Hepatocyte (in vitro differentiated cells): ENCODE measurements at regions not wholly inside any gene's neighbourhood (a gene's known extent, or its start where the extent isn't known, plus 50 kb on each side); places are given as distances from the start of the nearest gene placed in this dataset.

Experiments used
- DNase-seq: peaks from one replicate; pipeline ENCODE4 v3.0.0-alpha.2; 2016; ENCODE audit warnings: low spot score
- H2AFZ ChIP-seq: fragments of 200-600 bp; sonication (generic); 2 replicates; pipeline ENCODE4 v1.6.0; 2016; ENCODE audit warnings: antibody characterized with exemption, mild to moderate bottlenecking
- H3K27ac ChIP-seq: fragments of 200-600 bp; sonication (generic); 2 replicates; pipeline ENCODE4 v1.5.1; 2016; ENCODE audit warnings: mild to moderate bottlenecking
- H3K27me3 ChIP-seq: fragments of 200-600 bp; sonication (generic); 2 replicates; pipeline ENCODE4 v1.6.1; 2016
- H3K36me3 ChIP-seq: fragments of 200-600 bp; sonication (generic); replicated peaks from 2 replicates; pipeline ENCODE4 v1.5.1; 2016; ENCODE audit warnings: low read depth; ENCODE audit not compliant: insufficient read depth
- H3K4me1 ChIP-seq: fragments of 200-600 bp; sonication (generic); 2 replicates; pipeline ENCODE4 v1.5.1; 2016; ENCODE audit warnings: mild to moderate bottlenecking, moderate library complexity; ENCODE audit not compliant: insufficient read depth
- H3K4me2 ChIP-seq: fragments of 200-600 bp; sonication (generic); 2 replicates; pipeline ENCODE4 v1.6.0; 2016
- H3K4me3 ChIP-seq: fragments of 200-600 bp; sonication (generic); 2 replicates; pipeline ENCODE4 v1.5.1; 2016; ENCODE audit warnings: mild to moderate bottlenecking
- H3K79me2 ChIP-seq: fragments of 200-600 bp; sonication (generic); 2 replicates; pipeline ENCODE4 v1.6.0; 2017; ENCODE audit warnings: mild to moderate bottlenecking
- H3K9me2 ChIP-seq: fragments of 200-600 bp; sonication (generic); replicated peaks from 2 replicates; pipeline ENCODE4 v1.6.0; 2017; ENCODE audit warnings: mild to moderate bottlenecking; ENCODE audit not compliant: insufficient read depth
- H3K9me3 ChIP-seq: fragments of 200-600 bp; sonication (generic); 2 replicates; pipeline ENCODE4 v1.5.1; 2016; ENCODE audit warnings: low read depth, mild to moderate bottlenecking
- H4K20me1 ChIP-seq: fragments of 200-600 bp; sonication (generic); 2 replicates; pipeline ENCODE4 v1.6.0; 2016; ENCODE audit warnings: mild to moderate bottlenecking; ENCODE audit not compliant: insufficient read depth, poor library complexity, severe bottlenecking
- EZH2 ChIP-seq: fragments of 200-600 bp; sonication (generic); IDR thresholded peaks from 2 replicates; pipeline ENCODE4 v1.6.1; 2016; ENCODE audit warnings: antibody characterized with exemption, mild to moderate bottlenecking, borderline replicate concordance
- EZH2phosphoT487 ChIP-seq: fragments of 200-600 bp; sonication (generic); IDR thresholded peaks from one replicate; pipeline ENCODE4 v1.6.1; 2018; ENCODE audit warnings: antibody characterized with exemption, mild to moderate bottlenecking, low read depth, moderate library complexity; ENCODE audit not compliant: unreplicated experiment, severe bottlenecking
- WGBS: methylation state at CpG from one replicate; pipeline ENCODE4 v1.1.6; 2016; ENCODE audit warnings: low lambda C conversion rate; ENCODE audit errors: missing lambda C conversion rate; 5-methylcytosine and 5-hydroxymethylcytosine counted together
- TF ChIP-seq, protein P1 (sequence below): fragments of 200-600 bp; sonication (generic); IDR thresholded peaks from 2 replicates; pipeline ENCODE4 v1.5.1; 2016; ENCODE audit warnings: antibody characterized with exemption, mild to moderate bottlenecking; ENCODE audit not compliant: poor library complexity

DNA sequence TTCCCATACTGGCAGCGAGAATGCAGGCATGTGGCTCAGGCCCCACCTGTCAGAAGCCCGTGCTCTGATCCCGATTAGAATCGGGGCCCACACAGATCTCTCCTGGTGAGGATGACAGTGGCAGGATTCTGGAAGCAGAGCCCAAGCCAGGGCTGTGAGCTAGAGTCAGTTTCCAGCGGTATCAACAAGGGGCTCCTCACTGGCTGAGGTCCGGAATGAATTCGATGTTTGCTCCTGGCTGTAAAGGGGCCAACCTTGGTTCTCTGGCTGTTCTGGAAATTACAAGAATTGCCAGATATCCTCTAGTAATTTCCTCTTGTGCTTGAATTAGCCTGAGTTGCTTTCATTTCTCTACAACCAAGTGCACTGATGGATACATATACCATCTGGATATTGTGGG, 129.1 kb upstream of the SPRY4 start:
- Histone ChIP-seq H4K20me1 (no peaks in the 10 kb centered on the region), H3K27ac (no peak overlapping the region), H3K9me2 (no peaks in the 10 kb centered on the region), H3K79me2 (no peaks in the 10 kb centered on the region), H3K36me3 (no peaks in the 10 kb centered on the region), H3K9me3 (no peaks in the 10 kb centered on the region), H3K27me3 (no peaks in the 10 kb centered on the region), H2AFZ (no peak overlapping the region), H3K4me2 (no peak overlapping the region), H3K4me3 (no peak overlapping the region), H3K4me1 (no peaks in the 10 kb centered on the region)
- 76% methylated on average over 7 of the region's 7 CpGs for WGBS
- TF ChIP-seq EZH2 (no peak), EZH2phosphoT487 (no peak)
- TF ChIP-seq, protein P1, sequence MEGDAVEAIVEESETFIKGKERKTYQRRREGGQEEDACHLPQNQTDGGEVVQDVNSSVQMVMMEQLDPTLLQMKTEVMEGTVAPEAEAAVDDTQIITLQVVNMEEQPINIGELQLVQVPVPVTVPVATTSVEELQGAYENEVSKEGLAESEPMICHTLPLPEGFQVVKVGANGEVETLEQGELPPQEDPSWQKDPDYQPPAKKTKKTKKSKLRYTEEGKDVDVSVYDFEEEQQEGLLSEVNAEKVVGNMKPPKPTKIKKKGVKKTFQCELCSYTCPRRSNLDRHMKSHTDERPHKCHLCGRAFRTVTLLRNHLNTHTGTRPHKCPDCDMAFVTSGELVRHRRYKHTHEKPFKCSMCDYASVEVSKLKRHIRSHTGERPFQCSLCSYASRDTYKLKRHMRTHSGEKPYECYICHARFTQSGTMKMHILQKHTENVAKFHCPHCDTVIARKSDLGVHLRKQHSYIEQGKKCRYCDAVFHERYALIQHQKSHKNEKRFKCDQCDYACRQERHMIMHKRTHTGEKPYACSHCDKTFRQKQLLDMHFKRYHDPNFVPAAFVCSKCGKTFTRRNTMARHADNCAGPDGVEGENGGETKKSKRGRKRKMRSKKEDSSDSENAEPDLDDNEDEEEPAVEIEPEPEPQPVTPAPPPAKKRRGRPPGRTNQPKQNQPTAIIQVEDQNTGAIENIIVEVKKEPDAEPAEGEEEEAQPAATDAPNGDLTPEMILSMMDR, result no peak
- DNase-seq, result no peak

DNA sequence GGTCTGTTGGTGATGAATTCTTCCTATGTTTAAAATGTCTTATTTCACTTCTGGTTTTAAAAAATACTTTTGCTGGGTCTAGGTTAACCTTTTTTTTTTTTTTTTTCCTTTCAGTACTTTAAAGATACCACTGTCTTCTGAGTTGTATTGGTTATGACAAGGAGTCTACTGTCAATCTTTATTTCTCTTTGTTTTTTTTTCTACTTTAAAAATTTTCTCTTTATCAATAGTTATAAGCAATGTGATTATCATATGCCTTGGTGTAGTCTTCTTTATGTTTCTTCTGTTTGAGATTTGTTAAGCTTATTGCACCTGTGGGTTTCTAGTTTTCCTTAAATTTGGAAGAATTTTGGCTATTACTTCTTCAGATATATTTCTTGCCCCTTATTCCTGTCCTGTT, 125.6 kb upstream of the SPRY4 start:
- no peaks in the 10 kb centered on the region for H3K36me3 ChIP-seq
- no peaks in the 10 kb centered on the region for H3K9me3 ChIP-seq
- no peak for DNase-seq
- H3K4me2 ChIP-seq, result no peak overlapping the region
- no peak overlapping the region for H3K4me3 ChIP-seq
- no peaks in the 10 kb centered on the region for H3K9me2 ChIP-seq
- TF ChIP-seq EZH2phosphoT487, result no peak
- TF ChIP-seq EZH2, result no peak
- TF ChIP-seq, protein P1, result no peak
- no peak overlapping the region for H2AFZ ChIP-seq
- no peaks in the 10 kb centered on the region for H4K20me1 ChIP-seq
- H3K4me1 ChIP-seq, result no peaks in the 10 kb centered on the region
- no peaks in the 10 kb centered on the region for H3K79me2 ChIP-seq
- no peak overlapping the region for H3K27ac ChIP-seq
- H3K27me3 ChIP-seq, result no peaks in the 10 kb centered on the region

DNA sequence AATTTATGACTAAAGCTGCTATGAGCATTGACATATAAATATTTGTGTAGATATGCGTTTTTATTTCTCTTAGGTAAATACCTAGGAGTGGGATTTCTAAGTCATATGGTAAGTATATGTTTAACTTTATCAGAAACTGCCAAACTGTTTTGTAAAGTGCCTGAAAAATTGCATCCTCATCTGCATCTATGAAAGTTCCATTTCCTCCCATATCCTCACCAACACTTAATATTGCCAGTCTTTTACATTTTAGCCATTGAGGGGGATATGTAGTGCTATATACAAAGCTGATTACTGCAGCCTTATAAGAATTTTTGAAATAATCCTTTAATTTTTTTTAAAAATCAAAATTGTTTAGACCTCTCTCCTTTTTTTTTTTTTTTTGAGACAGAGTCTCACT, 123.1 kb upstream of the SPRY4 start:
- TF ChIP-seq EZH2phosphoT487, result no peak
- TF ChIP-seq EZH2, result no peak
- TF ChIP-seq, protein P1, result no peak
- H3K4me3 ChIP-seq, result no peak overlapping the region
- H3K9me2 ChIP-seq, result no peaks in the 10 kb centered on the region
- DNase-seq, result no peak
- H3K27me3 ChIP-seq, result no peaks in the 10 kb centered on the region
- no peaks in the 10 kb centered on the region for H3K4me1 ChIP-seq
- H4K20me1 ChIP-seq, result no peaks in the 10 kb centered on the region
- no peak overlapping the region for H3K4me2 ChIP-seq
- no peak overlapping the region for H3K27ac ChIP-seq
- no peaks in the 10 kb centered on the region for H3K9me3 ChIP-seq
- WGBS, result 86% methylated on average over 1 of the region's 1 CpG
- no peak overlapping the region for H2AFZ ChIP-seq
- no peaks in the 10 kb centered on the region for H3K79me2 ChIP-seq
- H3K36me3 ChIP-seq, result no peaks in the 10 kb centered on the region

DNA sequence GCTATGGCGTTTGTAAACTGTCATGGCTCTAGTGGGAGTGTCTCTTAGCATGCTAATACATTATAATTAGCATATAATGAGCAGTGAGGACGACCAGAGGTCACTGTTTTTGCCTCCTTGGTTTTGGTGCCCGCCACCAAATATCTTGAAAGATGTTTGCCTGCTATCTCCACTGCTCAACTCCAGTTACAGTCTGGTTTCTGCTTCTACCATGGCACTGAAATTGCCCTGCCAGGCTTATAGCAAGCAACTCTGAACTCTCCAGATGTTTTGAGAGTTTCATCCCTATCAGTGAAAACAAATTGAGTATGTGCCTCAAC, 122.1 kb upstream of the SPRY4 start:
- Histone ChIP-seq H3K4me3 (no peak overlapping the region), H3K36me3 (no peaks in the 10 kb centered on the region), H3K4me2 (no peak overlapping the region), H2AFZ (no peak overlapping the region), H3K9me2 (no peaks in the 10 kb centered on the region), H4K20me1 (no peaks in the 10 kb centered on the region), H3K79me2 (no peaks in the 10 kb centered on the region), H3K4me1 (no peaks in the 10 kb centered on the region), H3K27ac (peak overlapping the region; percentile 71), H3K9me3 (no peaks in the 10 kb centered on the region), H3K27me3 (no peaks in the 10 kb centered on the region)
- WGBS, result 73% methylated on average over 3 of the region's 3 CpGs
- TF ChIP-seq EZH2phosphoT487, result no peak
- TF ChIP-seq, protein P1, result no peak
- TF ChIP-seq EZH2, result no peak
- no peak for DNase-seq
